Osteocyte (in vitro differentiated cells): ENCODE measurements at regions not wholly inside any gene's neighbourhood (a gene's known extent, or its start where the extent isn't known, plus 50 kb on each side); places are given as distances from the start of the nearest gene placed in this dataset.

Experiments used
- DNase-seq: peaks from one replicate; pipeline ENCODE4 v3.0.0; 2021; ENCODE audit warnings: mixed read lengths; ENCODE audit not compliant: unreplicated experiment; ENCODE audit errors: extremely low spot score
- H3K27ac Mint-ChIP-seq: one replicate; pipeline ENCODE4 v1.8.0; 2021; ENCODE audit warnings: mild to moderate bottlenecking, mixed read lengths; ENCODE audit not compliant: unreplicated experiment
- H3K27me3 Mint-ChIP-seq: one replicate; pipeline ENCODE4 v1.8.0; 2021; ENCODE audit warnings: mixed read lengths; ENCODE audit not compliant: unreplicated experiment
- H3K36me3 Mint-ChIP-seq: one replicate; pipeline ENCODE4 v1.8.0; 2021; ENCODE audit warnings: mixed read lengths; ENCODE audit not compliant: unreplicated experiment
- H3K4me1 Mint-ChIP-seq: one replicate; pipeline ENCODE4 v1.8.0; 2021; ENCODE audit warnings: mixed read lengths; ENCODE audit not compliant: unreplicated experiment
- H3K4me3 Mint-ChIP-seq: one replicate; pipeline ENCODE4 v1.8.0; 2021; ENCODE audit warnings: mild to moderate bottlenecking, moderate library complexity, mixed read lengths; ENCODE audit not compliant: unreplicated experiment
- H3K9me3 Mint-ChIP-seq: one replicate; pipeline ENCODE4 v1.8.0; 2021; ENCODE audit warnings: mixed read lengths; ENCODE audit not compliant: unreplicated experiment
- CTCF ChIP-seq: fragments of 200-600 bp; sonication (generic); IDR thresholded peaks from 2 replicates; pipeline ENCODE4 v1.5.0; 2021; ENCODE audit warnings: antibody characterized with exemption, mild to moderate bottlenecking, moderate library complexity

GRCh38 chr4:19092797-19093196 lies 1071.2 kb upstream of the LCORL start:
- DNase-seq, result no peak
- no peak for TF ChIP-seq CTCF
- H3K36me3 Mint-ChIP-seq, result no peaks in the 10 kb centered on the region
- no peaks in the 10 kb centered on the region for H3K9me3 Mint-ChIP-seq
- H3K27ac Mint-ChIP-seq, result no peak overlapping the region
- no peak overlapping the region for H3K4me3 Mint-ChIP-seq
- peaks cover 8% of the 10 kb centered on the region for H3K27me3 Mint-ChIP-seq
- H3K4me1 Mint-ChIP-seq, result no peaks in the 10 kb centered on the region

GRCh38 chr4:19074036-19074435 lies 1052.5 kb upstream of the LCORL start:
- H3K4me3 Mint-ChIP-seq, result no peak overlapping the region
- H3K27ac Mint-ChIP-seq, result no peak overlapping the region
- H3K27me3 Mint-ChIP-seq, result peaks cover 11% of the 10 kb centered on the region
- DNase-seq, result no peak
- no peak for TF ChIP-seq CTCF
- H3K9me3 Mint-ChIP-seq, result no peaks in the 10 kb centered on the region
- H3K4me1 Mint-ChIP-seq, result no peaks in the 10 kb centered on the region
- no peaks in the 10 kb centered on the region for H3K36me3 Mint-ChIP-seq

GRCh38 chr4:19063662-19064061 lies 1042.1 kb upstream of the LCORL start:
- Mint-ChIP-seq H3K4me1 (no peaks in the 10 kb centered on the region), H3K9me3 (peaks cover 4% of the 10 kb centered on the region), H3K36me3 (no peaks in the 10 kb centered on the region), H3K27me3 (peaks cover 11% of the 10 kb centered on the region), H3K27ac (no peak overlapping the region), H3K4me3 (no peak overlapping the region)
- no peak for TF ChIP-seq CTCF
- no peak for DNase-seq

GRCh38 chr4:19054916-19055315 lies 1033.4 kb upstream of the LCORL start:
- DNase-seq, result no peak
- TF ChIP-seq CTCF, result no peak
- H3K27me3 Mint-ChIP-seq, result peaks cover 15% of the 10 kb centered on the region
- no peak overlapping the region for H3K4me3 Mint-ChIP-seq
- no peaks in the 10 kb centered on the region for H3K9me3 Mint-ChIP-seq
- no peak overlapping the region for H3K27ac Mint-ChIP-seq
- no peaks in the 10 kb centered on the region for H3K36me3 Mint-ChIP-seq
- no peaks in the 10 kb centered on the region for H3K4me1 Mint-ChIP-seq

- Mint-ChIP-seq H3K36me3 (no peaks in the 10 kb centered on the region), H3K27ac (no peak overlapping the region), H3K4me3 (no peak overlapping the region), H3K9me3 (no peaks in the 10 kb centered on the region), H3K27me3 (peaks cover 13% of the 10 kb centered on the region), H3K4me1 (peaks cover 3% of the 10 kb centered on the region)
- DNase-seq, result no peak
- no peak for TF ChIP-seq CTCF
These were observed 1030.3 kb upstream of the LCORL start for GRCh38 chr4:19051831-19052230.
